Uterus (tissue), 3 donors: ENCODE measurements at regions not wholly inside any gene's neighbourhood (a gene's known extent, or its start where the extent isn't known, plus 50 kb on each side); places are given as distances from the start of the nearest gene placed in this dataset.

ENCODE experiments used
- DNase-seq, 2 donors: peaks; one replicate each; pipeline ENCODE4 v3.0.0-alpha.2; 2019 to 2020
- H3K27ac ChIP-seq, 2 donors: fragments of 200-600 bp; sonication (generic); 1 replicate in 1 of 2; 2 replicates in 1 of 2; pipeline ENCODE4 v1.5.1; 2016 to 2018
- H3K27me3 ChIP-seq, 2 donors: fragments of 200-600 bp; sonication (generic); one replicate each; pipeline ENCODE4 v1.5.1; 2018 to 2019; ENCODE audit warnings: control low read depth in 1 of 2
- H3K36me3 ChIP-seq, 2 donors: fragments of 200-600 bp; sonication (generic); one replicate each; pipeline ENCODE4 v1.5.1; 2019; ENCODE audit warnings: control low read depth in 1 of 2
- H3K4me1 ChIP-seq, 2 donors: fragments of 200-600 bp; sonication (generic); one replicate each; pipeline ENCODE4 v1.5.1; 2018 to 2019; ENCODE audit warnings: control low read depth in 1 of 2
- H3K4me3 ChIP-seq, 2 donors: fragments of 200-600 bp; sonication (generic); 1 replicate in 1 of 2; 2 replicates in 1 of 2; pipeline ENCODE4 v1.5.1; 2018 to 2019; ENCODE audit warnings: mild to moderate bottlenecking in 1 of 2
- H3K9me3 ChIP-seq, 2 donors: fragments of 200-600 bp; sonication (generic); one replicate each; pipeline ENCODE4 v1.5.1; 2019; ENCODE audit warnings: control low read depth in 1 of 2
- CTCF ChIP-seq, 4 experiments: fragments of 200-600 bp in 2 of 4; fragments of 450-650 bp in 2 of 4; sonication (generic) in 2 of 4; IDR thresholded peaks; one replicate each; pipeline ENCODE4 v1.5.1; 2016 to 2019; ENCODE audit warnings: antibody characterized with exemption in 4 of 4, mild to moderate bottlenecking in 2 of 4, moderate library complexity in 1 of 4
- POLR2A ChIP-seq, 2 donors: fragments of 450-650 bp; IDR thresholded peaks; one replicate each; pipeline ENCODE4 v1.6.1; 2016; ENCODE audit warnings: antibody characterized with exemption in 2 of 2, mild to moderate bottlenecking in 1 of 2, moderate library complexity in 1 of 2
- intact Hi-C: fragments of 100-400 bp; cut with DNase I; formaldehyde crosslinking; loops from one replicate; pipeline ENCODE4 v1.15.1; 2023; ENCODE audit warnings: low total_unique reads
- donor health status: DM: yes; HTN: yes; CAD: no.

- intact Hi-C loops: no loop called here
- Histone ChIP-seq H3K27me3 (no peaks in the 10 kb centered on the region), H3K27ac (no peak overlapping the region), H3K4me1 (no peaks in the 10 kb centered on the region), H3K36me3 (no peaks in the 10 kb centered on the region), H3K9me3 (no peaks in the 10 kb centered on the region), H3K4me3 (no peak overlapping the region)
- DNase-seq: no peak
- no peak for TF ChIP-seq POLR2A (IDR thresholded peaks at IDR 0.05)
- no peak for TF ChIP-seq CTCF (IDR thresholded peaks at IDR 0.05)
Observed at GRCh38 chr1:200480964-200481363, 71.1 kb upstream of the ZNF281 start.

- H3K36me3 ChIP-seq: no peaks in the 10 kb centered on the region
- no peak for TF ChIP-seq CTCF (IDR thresholded peaks at IDR 0.05)
- no peak for TF ChIP-seq POLR2A (IDR thresholded peaks at IDR 0.05)
- H3K9me3 ChIP-seq: no peaks in the 10 kb centered on the region
- H3K27me3 ChIP-seq: no peaks in the 10 kb centered on the region
- DNase-seq: no peak
- no peaks in the 10 kb centered on the region for H3K4me1 ChIP-seq
- H3K4me3 ChIP-seq: no peak overlapping the region
- intact Hi-C loops: no loop called here
- no peak overlapping the region for H3K27ac ChIP-seq
Observed at GRCh38 chr1:200479816-200480215, 70.0 kb upstream of the ZNF281 start.

- intact Hi-C loops: no loop called here
- Histone ChIP-seq H3K36me3 (no peaks in the 10 kb centered on the region), H3K4me1 (no peaks in the 10 kb centered on the region), H3K27me3 (no peaks in the 10 kb centered on the region), H3K27ac (no peak overlapping the region), H3K4me3 (no peak overlapping the region), H3K9me3 (no peaks in the 10 kb centered on the region)
- DNase-seq: no peak
- no peak for TF ChIP-seq POLR2A (IDR thresholded peaks at IDR 0.05)
- TF ChIP-seq CTCF (IDR thresholded peaks at IDR 0.05): no peak
Observed at GRCh38 chr1:200478945-200479558, 69.2 kb upstream of the ZNF281 start.

GRCh38 chr1:200478239-200478623 lies 68.4 kb upstream of the ZNF281 start:
- Histone ChIP-seq H3K27me3 (no peaks in the 10 kb centered on the region), H3K4me1 (no peaks in the 10 kb centered on the region), H3K9me3 (no peaks in the 10 kb centered on the region), H3K4me3 (no peak overlapping the region), H3K27ac (no peak overlapping the region), H3K36me3 (no peaks in the 10 kb centered on the region)
- DNase-seq: no peak
- intact Hi-C loops: no loop called here
- no peak for TF ChIP-seq POLR2A (IDR thresholded peaks at IDR 0.05)
- no peak for TF ChIP-seq CTCF (IDR thresholded peaks at IDR 0.05)

GRCh38 chr1:200474633-200475032 lies 64.8 kb upstream of the ZNF281 start:
- no peak for DNase-seq
- H3K36me3 ChIP-seq: no peaks in the 10 kb centered on the region
- no peak overlapping the region for H3K4me3 ChIP-seq
- intact Hi-C loops: no loop called here
- H3K9me3 ChIP-seq: no peaks in the 10 kb centered on the region
- H3K27ac ChIP-seq: no peak overlapping the region
- H3K4me1 ChIP-seq: no peaks in the 10 kb centered on the region
- H3K27me3 ChIP-seq: no peaks in the 10 kb centered on the region
- no peak for TF ChIP-seq POLR2A (IDR thresholded peaks at IDR 0.05)
- TF ChIP-seq CTCF (IDR thresholded peaks at IDR 0.05): no peak
